ENCODE measurements at regions not wholly inside any gene's neighbourhood (a gene's known extent, or its start where the extent isn't known, plus 50 kb on each side); places are given as distances from the start of the nearest gene placed in this dataset.

- DNase-seq (ENCODE audit: extremely low read depth in 1 of 2, low read depth in 1 of 2) = no peak
These were observed 313.2 kb upstream of the KCNJ16 start for GRCh38 chr17:69761767-69762321.

- no peak for DNase-seq (ENCODE audit: extremely low read depth in 1 of 2, low read depth in 1 of 2)
These were observed 312.7 kb upstream of the KCNJ16 start for GRCh38 chr17:69762359-69762758.

DNA sequence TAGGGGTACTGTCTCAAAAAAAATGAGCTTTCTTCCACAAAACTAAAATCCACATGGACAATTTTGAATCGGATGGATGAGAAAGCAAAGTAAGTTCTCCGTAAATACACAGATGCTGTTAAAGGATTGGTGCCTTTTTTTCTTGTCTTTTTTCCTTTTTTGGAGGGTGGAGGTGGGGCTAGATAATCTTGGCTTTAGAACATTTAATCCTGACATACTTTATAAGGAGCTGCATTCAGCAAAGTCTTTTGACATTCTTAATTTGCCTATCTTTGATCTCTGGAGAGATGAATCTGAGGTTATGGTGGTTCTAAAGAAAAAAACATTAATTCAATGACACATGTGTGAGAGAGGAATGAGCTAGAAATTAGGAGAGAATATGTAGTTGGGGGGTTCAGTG, 312.3 kb upstream of the KCNJ16 start:
- DNase-seq (ENCODE audit: extremely low read depth in 1 of 2, low read depth in 1 of 2) = no peak

DNA sequence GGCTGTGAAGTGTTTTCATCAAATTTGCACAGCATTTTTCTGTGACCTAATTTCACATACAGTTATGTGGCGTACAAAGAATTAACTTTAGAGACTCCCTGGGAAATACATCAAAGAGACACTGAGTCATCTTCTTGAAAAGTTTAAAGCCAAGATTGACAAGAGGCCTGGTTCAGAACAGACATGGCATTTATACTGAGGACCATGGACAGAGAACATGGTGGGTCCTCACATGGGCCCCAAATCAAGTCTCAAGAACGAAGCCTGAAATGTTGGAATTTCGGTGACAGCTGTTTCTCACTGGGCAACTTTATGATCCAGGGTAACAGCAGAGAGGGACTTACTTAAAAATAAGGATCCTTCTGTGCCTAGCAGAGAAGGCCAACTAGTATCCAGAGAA, 311.5 kb upstream of the KCNJ16 start:
- no peak for DNase-seq (ENCODE audit: extremely low read depth in 1 of 2, low read depth in 1 of 2)

GRCh38 chr17:69764146-69764545, 310.9 kb upstream of the KCNJ16 start:
- DNase-seq (ENCODE audit: extremely low read depth in 1 of 2, low read depth in 1 of 2) = no peak

DNA sequence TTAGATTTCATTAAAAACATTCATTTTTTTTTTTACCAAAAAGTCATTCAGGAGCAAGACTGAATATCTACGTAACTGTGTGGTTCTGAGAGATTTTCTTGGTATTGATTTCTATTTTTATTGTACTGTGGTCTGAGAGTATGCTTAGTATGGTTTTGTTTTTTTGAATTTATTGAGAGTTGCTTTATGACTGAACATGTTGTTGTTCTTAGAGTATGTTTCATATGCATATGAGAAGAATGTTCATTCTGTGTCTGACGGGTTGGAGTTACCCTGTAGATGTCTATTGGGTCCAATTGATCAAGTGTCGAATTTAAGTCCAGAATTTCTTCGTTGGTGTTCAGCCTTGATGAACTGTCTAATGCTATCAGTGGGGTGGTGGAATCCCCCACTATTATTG, 306.0 kb upstream of the KCNJ16 start:
- no peak for DNase-seq (ENCODE audit: extremely low read depth in 1 of 2, low read depth in 1 of 2)

- no peak for DNase-seq (ENCODE audit: extremely low read depth in 1 of 2, low read depth in 1 of 2)
These were observed 301.9 kb upstream of the KCNJ16 start for GRCh38 chr17:69773081-69773480.

GRCh38 chr17:69779378-69780214, 295.4 kb upstream of the KCNJ16 start:
- DNase-seq (ENCODE audit: extremely low read depth in 1 of 2, low read depth in 1 of 2) = no peak

- DNase-seq (ENCODE audit: extremely low read depth in 1 of 2, low read depth in 1 of 2) = no peak
These were observed 291.2 kb upstream of the KCNJ16 start for GRCh38 chr17:69783865-69784264.

DNA sequence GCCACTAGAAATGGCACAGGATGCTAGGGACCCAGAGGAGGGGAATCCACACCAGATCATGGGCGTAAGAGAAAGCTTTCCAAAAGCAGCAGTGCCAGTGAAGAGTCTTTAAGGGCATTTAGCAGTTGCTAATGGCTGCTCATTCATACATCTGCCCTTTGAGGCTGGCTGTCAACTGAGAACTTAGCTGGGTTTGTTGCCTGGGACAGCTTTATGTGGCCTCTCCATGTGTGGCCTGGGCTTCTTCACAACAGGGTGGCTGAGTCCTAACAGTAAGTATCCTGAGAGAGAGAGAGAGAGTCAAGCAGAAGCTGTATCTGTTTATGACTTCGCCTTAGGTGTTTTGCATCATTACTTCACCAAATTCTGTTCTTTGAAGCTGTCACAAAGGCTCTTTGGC, 286.1 kb upstream of the KCNJ16 start:
- no peak for DNase-seq (ENCODE audit: extremely low read depth in 1 of 2, low read depth in 1 of 2)

DNA sequence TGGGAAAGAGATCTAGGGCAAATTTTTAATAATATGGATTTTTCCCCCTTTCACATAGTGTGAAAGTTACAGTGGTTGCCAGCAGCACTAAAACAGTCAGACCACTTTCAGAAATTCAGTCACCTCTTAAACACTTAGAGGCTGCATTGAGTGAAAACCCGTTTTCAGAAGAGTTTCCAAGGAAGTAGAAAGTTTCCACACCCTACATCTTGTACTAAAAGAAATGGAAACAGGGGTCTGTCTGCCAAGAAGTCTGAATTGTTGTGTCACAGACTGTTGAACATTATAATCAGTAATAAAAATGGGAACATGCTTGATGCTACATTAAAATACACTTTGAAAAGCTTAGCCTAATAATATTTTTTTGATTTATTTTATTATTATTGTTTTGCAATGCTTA, 278.9 kb upstream of the KCNJ16 start:
- DNase-seq (ENCODE audit: extremely low read depth in 1 of 2, low read depth in 1 of 2) = no peak

DNA sequence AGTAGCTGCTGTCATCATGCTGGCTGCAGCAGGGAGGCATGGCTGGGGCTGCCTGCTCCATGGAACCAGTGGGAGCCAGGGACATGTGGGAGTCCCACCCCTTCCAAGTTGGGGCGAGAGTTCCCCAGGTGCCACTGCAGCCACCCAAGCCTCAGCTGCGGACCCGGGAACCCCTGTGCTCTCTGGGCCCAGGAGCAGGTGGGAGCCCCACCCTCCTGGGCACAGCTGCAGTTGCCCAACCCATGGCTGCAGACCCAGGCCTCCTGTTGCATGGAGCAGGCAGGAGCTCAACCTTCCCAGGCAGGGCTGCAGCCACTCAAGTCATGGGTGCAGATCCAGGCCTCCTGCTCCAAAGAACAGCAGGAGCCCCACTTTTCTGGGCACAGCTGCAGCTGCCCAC, 274.2 kb upstream of the KCNJ16 start:
- no peak for DNase-seq (ENCODE audit: extremely low read depth in 1 of 2, low read depth in 1 of 2)

DNA sequence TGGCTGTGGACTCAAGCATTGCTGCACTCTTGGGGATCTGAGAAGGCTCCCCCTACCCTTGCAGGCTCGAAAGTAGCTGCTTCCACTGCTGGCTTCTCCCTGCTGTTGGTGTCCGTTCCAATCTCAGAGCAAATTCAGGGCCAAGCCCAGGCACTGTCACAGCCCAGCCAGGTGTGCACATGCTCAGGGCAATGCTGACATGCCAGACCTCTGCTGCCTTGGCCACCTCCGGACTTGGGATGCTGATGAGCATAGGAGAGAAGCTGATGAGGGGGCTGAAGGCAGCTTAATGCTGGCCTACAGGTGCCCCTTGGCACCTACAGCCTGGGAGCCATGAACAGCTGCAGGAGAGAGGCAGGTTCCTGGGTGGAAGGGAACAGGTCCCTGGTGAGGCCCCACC, 273.7 kb upstream of the KCNJ16 start:
- no peak for DNase-seq (ENCODE audit: extremely low read depth in 1 of 2, low read depth in 1 of 2)

- no peak for DNase-seq (ENCODE audit: extremely low read depth in 1 of 2, low read depth in 1 of 2)
These were observed 272.8 kb upstream of the KCNJ16 start for GRCh38 chr17:69802045-69802740.

- DNase-seq (ENCODE audit: extremely low read depth in 1 of 2, low read depth in 1 of 2) = no peak
These were observed 265.7 kb upstream of the KCNJ16 start for GRCh38 chr17:69809331-69809730.

DNA sequence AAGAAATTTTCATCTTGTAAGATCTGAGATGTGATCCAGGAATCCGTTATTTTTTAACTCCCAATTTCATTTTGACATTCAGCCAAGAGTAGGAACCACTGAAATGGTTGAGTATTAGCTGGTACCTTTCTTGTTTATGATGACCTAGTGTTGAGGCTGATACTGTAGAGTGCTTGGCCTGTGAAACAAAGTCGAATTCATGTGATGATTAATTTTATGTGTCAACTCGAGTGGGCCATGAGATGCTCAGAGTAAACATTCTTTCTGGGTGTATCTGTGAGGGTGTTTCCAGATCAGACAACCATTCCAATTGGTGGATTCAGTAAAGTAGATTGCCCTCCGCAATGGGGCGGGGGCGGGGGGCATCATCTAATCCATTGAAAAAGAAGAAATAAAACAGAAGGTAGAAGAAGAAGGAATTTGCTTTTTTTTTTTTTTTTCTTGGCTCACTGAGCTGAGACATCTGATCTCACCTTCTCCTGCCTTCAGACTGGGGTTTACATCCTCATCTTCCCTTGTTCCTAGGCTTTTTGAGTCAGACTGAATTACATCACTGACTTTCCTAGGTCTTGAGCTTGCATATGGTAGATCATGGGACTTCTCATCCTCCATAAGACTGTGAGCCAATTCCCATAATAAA, 264.6 kb upstream of the KCNJ16 start:
- no peak for DNase-seq (ENCODE audit: extremely low read depth in 1 of 2, low read depth in 1 of 2)

DNA sequence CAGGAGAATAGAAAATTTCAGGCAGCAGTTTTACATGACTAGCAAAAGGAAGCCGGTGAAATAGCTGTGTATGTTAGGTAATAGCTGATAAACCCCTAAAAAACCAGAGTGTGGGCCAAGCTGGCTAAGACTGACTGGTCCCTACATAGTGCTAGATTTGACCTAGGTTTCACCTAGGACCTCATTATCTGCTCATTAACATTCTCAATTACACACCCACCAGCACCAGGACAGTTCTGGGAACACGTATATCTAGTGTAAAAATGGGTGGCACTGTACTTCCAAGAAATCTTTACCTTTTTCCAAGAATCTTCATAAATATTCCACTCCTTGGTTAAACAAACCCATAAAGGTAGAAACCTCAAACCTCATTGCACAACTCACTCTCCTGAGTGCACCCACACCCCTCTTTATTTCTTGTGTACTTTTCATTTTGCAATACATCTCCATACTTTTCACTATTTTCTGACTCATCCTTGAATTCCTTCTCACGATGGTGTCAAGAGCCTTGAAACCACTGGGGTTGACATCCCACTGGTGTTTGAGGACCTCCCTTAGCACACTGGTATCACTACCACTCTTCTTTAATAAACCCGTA, 262.7 kb upstream of the KCNJ16 start:
- DNase-seq (ENCODE audit: extremely low read depth in 1 of 2, low read depth in 1 of 2) = no peak

- DNase-seq (ENCODE audit: extremely low read depth in 1 of 2, low read depth in 1 of 2) = no peak
These were observed 261.0 kb upstream of the KCNJ16 start for GRCh38 chr17:69814031-69814430.

DNA sequence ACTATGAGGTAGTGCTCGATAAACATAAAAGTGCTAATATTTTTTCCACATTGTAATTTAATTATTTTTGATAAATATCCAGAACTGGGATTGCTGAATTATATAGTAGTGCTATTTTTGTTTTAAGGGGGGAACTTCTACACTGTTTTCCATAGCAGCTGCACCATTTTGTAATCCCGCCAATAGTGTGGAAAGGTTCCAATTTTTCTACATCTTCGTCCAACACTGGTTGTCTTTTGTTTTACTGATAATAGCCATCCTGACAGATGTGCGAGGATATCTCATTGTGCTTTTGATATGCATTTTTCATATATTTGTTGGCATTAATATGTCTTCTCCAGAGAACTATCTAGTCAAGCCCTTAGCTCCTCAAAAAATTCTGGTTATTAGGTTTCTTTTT, 259.6 kb upstream of the KCNJ16 start:
- no peak for DNase-seq (ENCODE audit: extremely low read depth in 1 of 2, low read depth in 1 of 2)

GRCh38 chr17:69818467-69818866, 256.6 kb upstream of the KCNJ16 start:
- no peak for DNase-seq (ENCODE audit: extremely low read depth in 1 of 2, low read depth in 1 of 2)

All from activated CD8-positive, alpha-beta memory T cell treated with anti-CD3 and anti-CD28 coated beads for 1 hour (primary cell).